ENCODE measurements at regions not wholly inside any gene's neighbourhood (a gene's known extent, or its start where the extent isn't known, plus 50 kb on each side); places are given as distances from the start of the nearest gene placed in this dataset.

DNA sequence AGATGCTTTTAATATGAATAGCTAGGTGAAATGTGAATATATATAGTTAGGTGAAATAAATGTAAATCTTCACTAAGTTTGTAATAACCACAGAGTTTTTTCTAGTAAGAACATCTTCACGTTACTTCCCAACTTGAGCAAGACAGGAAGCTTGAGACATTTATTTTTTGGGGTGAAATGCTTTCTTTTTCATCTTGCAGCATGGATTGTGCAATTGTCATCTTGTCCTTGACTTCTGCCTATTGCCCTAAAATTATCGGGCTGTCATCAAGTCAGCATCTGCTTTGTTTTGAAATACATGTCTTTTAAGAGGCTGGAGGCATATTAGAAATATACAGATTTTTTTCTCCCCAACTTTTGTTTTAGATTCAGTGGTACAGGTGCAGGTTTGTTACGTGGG lies 433.9 kb downstream of the PCNX1 start:
- no peak for TF ChIP-seq CTCF (IDR thresholded peaks at IDR 0.05; ENCODE audit: borderline replicate concordance, extremely low read depth, low read length, poor library complexity, severe bottlenecking)
- TF ChIP-seq EZH2 (IDR thresholded peaks at IDR 0.05; ENCODE audit: borderline replicate concordance, low read depth, low read length, severe bottlenecking): no peak

All from DND-41 (cell line).